HG02885 (cell line): ENCODE measurements at regions not wholly inside any gene's neighbourhood (a gene's known extent, or its start where the extent isn't known, plus 50 kb on each side); places are given as distances from the start of the nearest gene placed in this dataset.
"Not testable (repeated sequence)": the region's sequence is repeated elsewhere in the genome, so short reads cannot be mapped to it uniquely, and the experiment has no call there.

Experiments used
- ATAC-seq: cut with Tn5 transposase; IDR thresholded peaks from one replicate; pipeline ENCODE4 v1.9.1; 2021; ENCODE audit warnings: mild to moderate bottlenecking; ENCODE audit not compliant: unreplicated experiment, poor library complexity

- ATAC-seq, result no peak
These were observed 104.1 kb upstream of the ITPRID2 start for GRCh38 chr2:181787310-181788048.

GRCh38 chr2:181788897-181789555 is 102.5 kb upstream of the ITPRID2 start:
- no peak for ATAC-seq

GRCh38 chr2:181789827-181790448 is 101.6 kb upstream of the ITPRID2 start:
- no peak for ATAC-seq

GRCh38 chr2:181790716-181791649 is 100.5 kb upstream of the ITPRID2 start:
- ATAC-seq, result peak; percentile 94

- no peak for ATAC-seq
These were observed 98.6 kb upstream of the ITPRID2 start for GRCh38 chr2:181792906-181793305.

GRCh38 chr2:181798022-181798421 is 93.5 kb upstream of the ITPRID2 start:
- ATAC-seq, result no peak

- ATAC-seq, result not testable (repeated sequence)
These were observed 89.2 kb upstream of the ITPRID2 start for GRCh38 chr2:181802300-181802699.

GRCh38 chr2:181803903-181804799 is 87.4 kb upstream of the ITPRID2 start:
- not testable (repeated sequence) for ATAC-seq

- ATAC-seq, result no peak
These were observed 86.1 kb upstream of the ITPRID2 start for GRCh38 chr2:181805228-181806038.

- no peak for ATAC-seq
These were observed 85.5 kb upstream of the ITPRID2 start for GRCh38 chr2:181806039-181806392.

- ATAC-seq, result no peak
These were observed 84.0 kb upstream of the ITPRID2 start for GRCh38 chr2:181807526-181807925.

- no peak for ATAC-seq
These were observed 80.5 kb upstream of the ITPRID2 start for GRCh38 chr2:181810823-181811695.

GRCh38 chr2:181812106-181812743 is 79.3 kb upstream of the ITPRID2 start:
- no peak for ATAC-seq

- ATAC-seq, result no peak
These were observed 77.5 kb upstream of the ITPRID2 start for GRCh38 chr2:181814057-181814491.

GRCh38 chr2:181817509-181817908 is 74.0 kb upstream of the ITPRID2 start:
- no peak for ATAC-seq

GRCh38 chr2:181818058-181818680 is 73.4 kb upstream of the ITPRID2 start:
- no peak for ATAC-seq

- ATAC-seq, result no peak
These were observed 72.7 kb upstream of the ITPRID2 start for GRCh38 chr2:181818840-181819239.
